ENCODE measurements at regions not wholly inside any gene's neighbourhood (a gene's known extent, or its start where the extent isn't known, plus 50 kb on each side); places are given as distances from the start of the nearest gene placed in this dataset.
"Not testable (repeated sequence)": the region's sequence is repeated elsewhere in the genome, so short reads cannot be mapped to it uniquely, and the experiment has no call there.

GRCh38 chr11:19614370-19614940 lies 98.2 kb upstream of the NAV2 start:
- H3K36me3 Mint-ChIP-seq (ENCODE audit: insufficient read depth): no peaks in the 10 kb centered on the region
- DNase-seq: no peak
- ATAC-seq (replicated peaks): no peak

GRCh38 chr11:19612025-19612424 lies 100.6 kb upstream of the NAV2 start:
- not testable (repeated sequence) for H3K4me1 Mint-ChIP-seq (ENCODE audit: low read depth in 2 of 2); H3K36me3 Mint-ChIP-seq (ENCODE audit: insufficient read depth); H3K27ac Mint-ChIP-seq; H3K9me3 Mint-ChIP-seq; H3K4me3 Mint-ChIP-seq; DNase-seq; ATAC-seq (replicated peaks)
- H3K27me3 Mint-ChIP-seq: peaks cover 26 to 27% of the 10 kb centered on the region in 2 donors

More at GRCh38 chr11:19614370-19614940, 98.2 kb upstream of the NAV2 start:
- no peak overlapping the region for H3K27ac Mint-ChIP-seq
- H3K4me3 Mint-ChIP-seq: no peak overlapping the region
- no peaks in the 10 kb centered on the region for H3K4me1 Mint-ChIP-seq (ENCODE audit: low read depth in 2 of 2)
- H3K27me3 Mint-ChIP-seq: peaks cover 9 to 17% of the 10 kb centered on the region in 2 donors
- H3K9me3 Mint-ChIP-seq: peaks cover 0 to 7% of the 10 kb centered on the region in 2 donors

GRCh38 chr11:19607656-19608360 lies 104.8 kb upstream of the NAV2 start:
- DNase-seq (no peak), ATAC-seq (replicated peaks) (no peak)
- no peaks in the 10 kb centered on the region for H3K36me3 Mint-ChIP-seq (ENCODE audit: insufficient read depth)
- no peak overlapping the region for H3K27ac Mint-ChIP-seq
- peaks cover 0 to 7% of the 10 kb centered on the region in 2 donors for H3K9me3 Mint-ChIP-seq
- no peak overlapping the region for H3K4me3 Mint-ChIP-seq
- no peaks in the 10 kb centered on the region for H3K4me1 Mint-ChIP-seq (ENCODE audit: low read depth in 2 of 2)
- peaks cover 47 to 56% of the 10 kb centered on the region in 2 donors for H3K27me3 Mint-ChIP-seq

GRCh38 chr11:19606856-19607655 lies 105.6 kb upstream of the NAV2 start:
- Mint-ChIP-seq H3K27me3 (peaks cover 53 to 61% of the 10 kb centered on the region in 2 donors), H3K36me3 (ENCODE audit: insufficient read depth) (no peaks in the 10 kb centered on the region), H3K4me3 (no peak overlapping the region), H3K9me3 (peaks cover 0 to 7% of the 10 kb centered on the region in 2 donors), H3K4me1 (ENCODE audit: low read depth in 2 of 2) (no peaks in the 10 kb centered on the region), H3K27ac (no peak overlapping the region)
- ATAC-seq (replicated peaks) (no peak), DNase-seq (no peak)

GRCh38 chr11:19605520-19606371 lies 106.9 kb upstream of the NAV2 start:
- DNase-seq: no peak
- no peaks in the 10 kb centered on the region for H3K4me1 Mint-ChIP-seq (ENCODE audit: low read depth in 2 of 2)
- H3K27me3 Mint-ChIP-seq: peaks cover 60 to 67% of the 10 kb centered on the region in 2 donors
- H3K4me3 Mint-ChIP-seq: no peak overlapping the region
- ATAC-seq (replicated peaks): no peak
- no peaks in the 10 kb centered on the region for H3K36me3 Mint-ChIP-seq (ENCODE audit: insufficient read depth)
- no peak overlapping the region for H3K27ac Mint-ChIP-seq
- peaks cover 0 to 6% of the 10 kb centered on the region in 2 donors for H3K9me3 Mint-ChIP-seq

- H3K4me1 Mint-ChIP-seq (ENCODE audit: low read depth in 2 of 2): no peaks in the 10 kb centered on the region
- H3K27me3 Mint-ChIP-seq: peaks cover 56 to 65% of the 10 kb centered on the region in 2 donors
- no peak overlapping the region for H3K27ac Mint-ChIP-seq
- H3K4me3 Mint-ChIP-seq: no peak overlapping the region
- ATAC-seq (replicated peaks) (no peak), DNase-seq (no peak)
- no peaks in the 10 kb centered on the region for H3K36me3 Mint-ChIP-seq (ENCODE audit: insufficient read depth)
- H3K9me3 Mint-ChIP-seq: no peaks in the 10 kb centered on the region
Observed at GRCh38 chr11:19604679-19605375, 107.8 kb upstream of the NAV2 start.

GRCh38 chr11:19603771-19604170 lies 108.9 kb upstream of the NAV2 start:
- DNase-seq (no peak), ATAC-seq (replicated peaks) (no peak)
- Mint-ChIP-seq H3K9me3 (no peaks in the 10 kb centered on the region), H3K4me1 (ENCODE audit: low read depth in 2 of 2) (no peaks in the 10 kb centered on the region), H3K27me3 (peaks cover 61 to 68% of the 10 kb centered on the region in 2 donors), H3K36me3 (ENCODE audit: insufficient read depth) (no peaks in the 10 kb centered on the region), H3K27ac (no peak overlapping the region), H3K4me3 (no peak overlapping the region)

GRCh38 chr11:19602891-19603290 lies 109.7 kb upstream of the NAV2 start:
- DNase-seq: no peak

GRCh38 chr11:19602406-19602805 lies 110.2 kb upstream of the NAV2 start:
- H3K27me3 Mint-ChIP-seq: peaks cover 50 to 66% of the 10 kb centered on the region in 2 donors
- ATAC-seq (replicated peaks): no peak
- no peaks in the 10 kb centered on the region for H3K4me1 Mint-ChIP-seq (ENCODE audit: low read depth in 2 of 2)
- no peak overlapping the region for H3K27ac Mint-ChIP-seq
- DNase-seq: no peak
- no peak overlapping the region for H3K4me3 Mint-ChIP-seq
- H3K9me3 Mint-ChIP-seq: no peaks in the 10 kb centered on the region
- no peaks in the 10 kb centered on the region for H3K36me3 Mint-ChIP-seq (ENCODE audit: insufficient read depth)

More at GRCh38 chr11:19602891-19603290, 109.7 kb upstream of the NAV2 start:
- Mint-ChIP-seq H3K4me1 (ENCODE audit: low read depth in 2 of 2) (no peaks in the 10 kb centered on the region), H3K27me3 (peaks cover 55 to 66% of the 10 kb centered on the region in 2 donors), H3K27ac (no peak overlapping the region), H3K36me3 (ENCODE audit: insufficient read depth) (no peaks in the 10 kb centered on the region), H3K9me3 (no peaks in the 10 kb centered on the region), H3K4me3 (no peak overlapping the region)
- ATAC-seq (replicated peaks): no peak

GRCh38 chr11:19601235-19601634 lies 111.4 kb upstream of the NAV2 start:
- H3K4me1 Mint-ChIP-seq (ENCODE audit: low read depth in 2 of 2): no peaks in the 10 kb centered on the region
- DNase-seq (no peak), ATAC-seq (replicated peaks) (no peak)
- no peak overlapping the region for H3K27ac Mint-ChIP-seq
- H3K36me3 Mint-ChIP-seq (ENCODE audit: insufficient read depth): no peaks in the 10 kb centered on the region
- H3K27me3 Mint-ChIP-seq: peaks cover 43 to 68% of the 10 kb centered on the region in 2 donors
- no peak overlapping the region for H3K4me3 Mint-ChIP-seq
- H3K9me3 Mint-ChIP-seq: no peaks in the 10 kb centered on the region

- H3K27me3 Mint-ChIP-seq: peaks cover 48 to 71% of the 10 kb centered on the region in 2 donors
Observed at GRCh38 chr11:19599681-19600080, 113.0 kb upstream of the NAV2 start.

GRCh38 chr11:19598876-19599486 lies 113.7 kb upstream of the NAV2 start:
- Mint-ChIP-seq H3K27me3 (peaks cover 50 to 71% of the 10 kb centered on the region in 2 donors), H3K9me3 (no peaks in the 10 kb centered on the region), H3K4me1 (ENCODE audit: low read depth in 2 of 2) (no peaks in the 10 kb centered on the region), H3K36me3 (ENCODE audit: insufficient read depth) (no peaks in the 10 kb centered on the region), H3K4me3 (no peak overlapping the region), H3K27ac (no peak overlapping the region)
- no peak for DNase-seq
- ATAC-seq (replicated peaks): no peak

More at GRCh38 chr11:19599681-19600080, 113.0 kb upstream of the NAV2 start:
- H3K9me3 Mint-ChIP-seq: no peaks in the 10 kb centered on the region
- no peak overlapping the region for H3K27ac Mint-ChIP-seq
- no peak overlapping the region for H3K4me3 Mint-ChIP-seq
- no peaks in the 10 kb centered on the region for H3K4me1 Mint-ChIP-seq (ENCODE audit: low read depth in 2 of 2)
- DNase-seq (no peak), ATAC-seq (replicated peaks) (no peak)
- no peaks in the 10 kb centered on the region for H3K36me3 Mint-ChIP-seq (ENCODE audit: insufficient read depth)

Data from effector memory CD8-positive, alpha-beta T cell (primary cell).